Panc1 (cell line): ENCODE measurements at regions not wholly inside any gene's neighbourhood (a gene's known extent, or its start where the extent isn't known, plus 50 kb on each side); places are given as distances from the start of the nearest gene placed in this dataset.

Source experiments
- ATAC-seq: fragments of 200-7000 bp; cut with Tn5 transposase; 2 replicates; pipeline ENCODE4 v1.9.1; 2020; ENCODE audit warnings: mild to moderate bottlenecking, moderate library complexity
- BruUV-seq: library from RNA; stranded (reverse); fragments of 400-500 nt; replicated peaks from 2 replicates; lab custom pipeline; 2021; lab: Mats Ljungman, UMichigan
- CTCF ChIA-PET: fragments of 300-600 bp; sonication (Branson Sonifier 250); formaldehyde crosslinking; loops from one replicate; lab custom pipeline; 2022; ENCODE audit warnings: antibody characterized with exemption; lab: Charles Lee
- POLR2A ChIA-PET: fragments of 300-600 bp; sonication (Branson Sonifier 250); formaldehyde crosslinking; loops from one replicate; lab custom pipeline; 2022; ENCODE audit warnings: antibody characterized with exemption; lab: Charles Lee
- DNase-seq: peaks from one replicate; pipeline ENCODE4 v3.0.0-alpha.2; 2010; ENCODE audit warnings: low read depth, low spot score
- H3K27ac ChIP-seq: 2 replicates; pipeline ENCODE4 v1.5.1; 2011; ENCODE audit warnings: mild to moderate bottlenecking, low read length, inconsistent platforms
- H3K27me3 ChIP-seq: fragments of 200-500 bp; sonication (Bioruptor generic); 2 replicates; pipeline ENCODE4 v1.6.0; 2014; ENCODE audit warnings: low read length, inconsistent platforms; ENCODE audit not compliant: control insufficient read depth, insufficient read depth
- H3K36me3 ChIP-seq: fragments of 200-500 bp; sonication (Bioruptor generic); 2 replicates; pipeline ENCODE4 v1.5.1; 2014; ENCODE audit warnings: inconsistent platforms, mild to moderate bottlenecking, low read length, moderate library complexity; ENCODE audit not compliant: control insufficient read depth, insufficient read depth
- H3K4me1 ChIP-seq: 2 replicates; pipeline ENCODE4 v1.5.1; 2011; ENCODE audit warnings: inconsistent platforms, mild to moderate bottlenecking, low read length, moderate library complexity; ENCODE audit not compliant: control insufficient read depth, insufficient read depth
- H3K4me3 ChIP-seq, 2 experiments: 2 replicates each; pipeline ENCODE4 v1.5.1; 2011 to 2012; ENCODE audit warnings: low read depth in 2 of 2, low read length in 2 of 2, mild to moderate bottlenecking in 2 of 2, inconsistent platforms in 1 of 2, moderate library complexity in 1 of 2
- H3K9me3 ChIP-seq: fragments of 200-500 bp; sonication (Bioruptor generic); 2 replicates; pipeline ENCODE4 v1.5.1; 2014; ENCODE audit warnings: low read depth, mild to moderate bottlenecking, inconsistent platforms, low read length, moderate library complexity; ENCODE audit not compliant: control insufficient read depth, insufficient read depth
- POLR2AphosphoS5 ChIP-seq: IDR thresholded peaks from 2 replicates; pipeline ENCODE4 v1.6.1; 2012; ENCODE audit warnings: mild to moderate bottlenecking, low read depth, low read length, moderate library complexity
- SIN3A ChIP-seq: IDR thresholded peaks from 2 replicates; pipeline ENCODE4 v1.6.1; 2012; ENCODE audit warnings: low read depth, mild to moderate bottlenecking, low read length, moderate library complexity, borderline replicate concordance; ENCODE audit not compliant: insufficient read depth
- TCF7L2 ChIP-seq: IDR thresholded peaks from 2 replicates; pipeline ENCODE4 v1.6.1; 2011; ENCODE audit warnings: mild to moderate bottlenecking, low read depth, low read length, inconsistent platforms
- in situ Hi-C: cut with HindIII; loops from 2 replicates; pipeline ENCODE4 v1.10.0; 2016; ENCODE audit warnings: low sequenced_read_pairs, low pct_unique_long_range_greater_than_20kb
- intact Hi-C: fragments of 100-400 bp; cut with micrococcal nuclease; formaldehyde crosslinking; loops from one replicate; pipeline ENCODE4 v1.10.0; 2022; ENCODE audit not compliant: unreplicated experiment
- TF ChIP-seq, protein P1 (sequence below), 2 experiments: IDR thresholded peaks; 2 replicates each; pipeline ENCODE4 v1.6.1; 2011 to 2012; ENCODE audit warnings: low read depth in 2 of 2, control low read depth in 1 of 2, low read length in 1 of 2, mild to moderate bottlenecking in 1 of 2, moderate library complexity in 1 of 2; ENCODE audit not compliant: insufficient read depth in 1 of 2
- TF ChIP-seq, protein P2 (sequence below): fragments of 450-650 bp; IDR thresholded peaks from 2 replicates; pipeline ENCODE4 v1.5.1; 2017; ENCODE audit warnings: mild to moderate bottlenecking

GRCh38 chr1:94319319-94320102 lies 82.1 kb upstream of the ARHGAP29 start:
- in situ Hi-C loops (no loop called here), intact Hi-C loops (no loop called here)
- Histone ChIP-seq H3K4me3 (no peak overlapping the region), H3K36me3 (no peaks in the 10 kb centered on the region), H3K27ac (peak overlapping the region; percentile 100), H3K27me3 (no peaks in the 10 kb centered on the region), H3K9me3 (no peaks in the 10 kb centered on the region), H3K4me1 (peaks cover 63% of the 10 kb centered on the region)
- no peak for DNase-seq
- POLR2A ChIA-PET = no interaction called here
- CTCF ChIA-PET = no interaction called here
- no peak for ATAC-seq
- TF ChIP-seq TCF7L2 (no peak), POLR2AphosphoS5 (no peak), SIN3A (no peak)
- TF ChIP-seq, protein P1, sequence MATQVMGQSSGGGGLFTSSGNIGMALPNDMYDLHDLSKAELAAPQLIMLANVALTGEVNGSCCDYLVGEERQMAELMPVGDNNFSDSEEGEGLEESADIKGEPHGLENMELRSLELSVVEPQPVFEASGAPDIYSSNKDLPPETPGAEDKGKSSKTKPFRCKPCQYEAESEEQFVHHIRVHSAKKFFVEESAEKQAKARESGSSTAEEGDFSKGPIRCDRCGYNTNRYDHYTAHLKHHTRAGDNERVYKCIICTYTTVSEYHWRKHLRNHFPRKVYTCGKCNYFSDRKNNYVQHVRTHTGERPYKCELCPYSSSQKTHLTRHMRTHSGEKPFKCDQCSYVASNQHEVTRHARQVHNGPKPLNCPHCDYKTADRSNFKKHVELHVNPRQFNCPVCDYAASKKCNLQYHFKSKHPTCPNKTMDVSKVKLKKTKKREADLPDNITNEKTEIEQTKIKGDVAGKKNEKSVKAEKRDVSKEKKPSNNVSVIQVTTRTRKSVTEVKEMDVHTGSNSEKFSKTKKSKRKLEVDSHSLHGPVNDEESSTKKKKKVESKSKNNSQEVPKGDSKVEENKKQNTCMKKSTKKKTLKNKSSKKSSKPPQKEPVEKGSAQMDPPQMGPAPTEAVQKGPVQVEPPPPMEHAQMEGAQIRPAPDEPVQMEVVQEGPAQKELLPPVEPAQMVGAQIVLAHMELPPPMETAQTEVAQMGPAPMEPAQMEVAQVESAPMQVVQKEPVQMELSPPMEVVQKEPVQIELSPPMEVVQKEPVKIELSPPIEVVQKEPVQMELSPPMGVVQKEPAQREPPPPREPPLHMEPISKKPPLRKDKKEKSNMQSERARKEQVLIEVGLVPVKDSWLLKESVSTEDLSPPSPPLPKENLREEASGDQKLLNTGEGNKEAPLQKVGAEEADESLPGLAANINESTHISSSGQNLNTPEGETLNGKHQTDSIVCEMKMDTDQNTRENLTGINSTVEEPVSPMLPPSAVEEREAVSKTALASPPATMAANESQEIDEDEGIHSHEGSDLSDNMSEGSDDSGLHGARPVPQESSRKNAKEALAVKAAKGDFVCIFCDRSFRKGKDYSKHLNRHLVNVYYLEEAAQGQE (IDR thresholded peaks at IDR 0.05; ENCODE audit: insufficient read depth in 1 of 2, low read depth in 2 of 2, low read length in 1 of 2) = no peak
- TF ChIP-seq, protein P2, sequence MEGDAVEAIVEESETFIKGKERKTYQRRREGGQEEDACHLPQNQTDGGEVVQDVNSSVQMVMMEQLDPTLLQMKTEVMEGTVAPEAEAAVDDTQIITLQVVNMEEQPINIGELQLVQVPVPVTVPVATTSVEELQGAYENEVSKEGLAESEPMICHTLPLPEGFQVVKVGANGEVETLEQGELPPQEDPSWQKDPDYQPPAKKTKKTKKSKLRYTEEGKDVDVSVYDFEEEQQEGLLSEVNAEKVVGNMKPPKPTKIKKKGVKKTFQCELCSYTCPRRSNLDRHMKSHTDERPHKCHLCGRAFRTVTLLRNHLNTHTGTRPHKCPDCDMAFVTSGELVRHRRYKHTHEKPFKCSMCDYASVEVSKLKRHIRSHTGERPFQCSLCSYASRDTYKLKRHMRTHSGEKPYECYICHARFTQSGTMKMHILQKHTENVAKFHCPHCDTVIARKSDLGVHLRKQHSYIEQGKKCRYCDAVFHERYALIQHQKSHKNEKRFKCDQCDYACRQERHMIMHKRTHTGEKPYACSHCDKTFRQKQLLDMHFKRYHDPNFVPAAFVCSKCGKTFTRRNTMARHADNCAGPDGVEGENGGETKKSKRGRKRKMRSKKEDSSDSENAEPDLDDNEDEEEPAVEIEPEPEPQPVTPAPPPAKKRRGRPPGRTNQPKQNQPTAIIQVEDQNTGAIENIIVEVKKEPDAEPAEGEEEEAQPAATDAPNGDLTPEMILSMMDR = no peak
- no TSS peak for BruUV-seq

DNA sequence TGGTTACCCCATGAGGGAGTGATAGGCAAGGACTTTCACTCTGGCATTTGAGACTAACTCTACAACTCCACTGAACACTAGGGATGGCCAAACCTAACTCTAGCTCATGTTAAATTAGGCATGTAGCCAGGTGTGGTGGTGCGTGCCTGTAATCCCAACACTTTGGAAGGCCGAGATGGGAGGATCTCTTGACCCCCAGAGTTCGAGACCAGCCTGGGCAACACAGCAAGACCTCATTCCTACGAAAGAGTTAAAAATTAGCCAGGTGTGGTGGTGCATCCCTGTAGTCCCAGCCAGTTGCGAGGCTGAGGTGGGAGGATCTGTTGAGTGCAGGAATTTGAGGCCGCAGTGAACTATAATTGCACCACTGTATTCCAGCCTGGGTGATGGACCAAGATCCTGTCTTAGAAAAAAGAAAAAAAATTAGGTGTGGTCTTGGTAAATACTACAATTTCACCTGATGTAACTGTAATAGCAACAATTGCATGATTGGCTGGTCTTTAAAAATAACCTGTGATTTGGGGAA lies 81.2 kb upstream of the ARHGAP29 start:
- DNase-seq (no peak), ATAC-seq (no peak)
- TF ChIP-seq SIN3A = no peak
- no peak for TF ChIP-seq TCF7L2
- TF ChIP-seq, protein P2 = no peak
- TF ChIP-seq, protein P1 (IDR thresholded peaks at IDR 0.05; ENCODE audit: insufficient read depth in 1 of 2, low read depth in 2 of 2, low read length in 1 of 2) = no peak
- no peak for TF ChIP-seq POLR2AphosphoS5
- Histone ChIP-seq H3K4me1 (peaks cover 54% of the 10 kb centered on the region), H3K27me3 (no peaks in the 10 kb centered on the region), H3K9me3 (no peaks in the 10 kb centered on the region), H3K27ac (peak overlapping the region; percentile 100), H3K36me3 (no peaks in the 10 kb centered on the region), H3K4me3 (no peak overlapping the region)
- ChIA-PET CTCF (no interaction called here), POLR2A (interaction anchor here (0.6 kb wide), 1 partner anchor 56 kb away, joined by 3 read pairs; no protein-coding TSS in a partner anchor)
- intact Hi-C loops = no loop called here
- no TSS peak for BruUV-seq
- in situ Hi-C loops = no loop called here
